Caco-2 (cell line): ENCODE measurements at regions not wholly inside any gene's neighbourhood (a gene's known extent, or its start where the extent isn't known, plus 50 kb on each side); places are given as distances from the start of the nearest gene placed in this dataset.

ENCODE experiments used
- BruUV-seq: library from RNA; stranded (reverse); fragments of 400-500 nt; replicated peaks from 2 replicates; lab custom pipeline; 2021; lab: Mats Ljungman, UMichigan
- CTCF ChIA-PET: fragments of 300-600 bp; sonication (Branson Sonifier 250); formaldehyde crosslinking; loops from one replicate; lab custom pipeline; 2022; ENCODE audit warnings: antibody characterized with exemption; lab: Charles Lee
- POLR2A ChIA-PET: fragments of 300-600 bp; sonication (Branson Sonifier 250); formaldehyde crosslinking; loops from one replicate; lab custom pipeline; 2022; ENCODE audit warnings: antibody characterized with exemption; lab: Charles Lee
- DNase-seq, 2 experiments: peaks; one replicate each; pipeline versions ENCODE4 v3.0.0 to v3.0.0-alpha.2; 2020 to 2022
- H3K27me3 ChIP-seq: replicated peaks from 2 replicates; pipeline ENCODE4 v1.6.0; 2011; ENCODE audit warnings: low read length; ENCODE audit not compliant: control insufficient read depth, insufficient read depth
- H3K36me3 ChIP-seq: 2 replicates; pipeline ENCODE4 v1.5.1; 2011; ENCODE audit warnings: low read length; ENCODE audit not compliant: control insufficient read depth, insufficient read depth
- H3K4me1 ChIP-seq: fragments of 250-450 bp; sonication (Bioruptor Pico); 2 replicates; pipeline ENCODE4 v1.5.1; 2020; ENCODE audit warnings: mild to moderate bottlenecking
- H3K4me3 ChIP-seq: 2 replicates; pipeline ENCODE4 v1.5.1; 2011; ENCODE audit warnings: low read depth, mild to moderate bottlenecking, control low read depth, low read length
- H3K9me3 ChIP-seq: fragments of 250-450 bp; sonication (Bioruptor Pico); 2 replicates; pipeline ENCODE4 v1.5.1; 2020; ENCODE audit warnings: mild to moderate bottlenecking, moderate library complexity
- H3K27ac Mint-ChIP-seq: one replicate; pipeline ENCODE4 v1.8.0; 2022; ENCODE audit warnings: mixed read lengths; ENCODE audit not compliant: unreplicated experiment
- H3K27me3 Mint-ChIP-seq: one replicate; pipeline ENCODE4 v1.8.0; 2022; ENCODE audit warnings: mixed read lengths; ENCODE audit not compliant: insufficient read depth, unreplicated experiment
- H3K36me3 Mint-ChIP-seq: one replicate; pipeline ENCODE4 v1.8.0; 2022; ENCODE audit warnings: mild to moderate bottlenecking, mixed read lengths; ENCODE audit not compliant: insufficient read depth, unreplicated experiment
- H3K4me1 Mint-ChIP-seq: one replicate; pipeline ENCODE4 v1.8.0; 2022; ENCODE audit warnings: low read depth, mixed read lengths; ENCODE audit not compliant: unreplicated experiment
- H3K4me3 Mint-ChIP-seq: one replicate; pipeline ENCODE4 v1.8.0; 2022; ENCODE audit warnings: mild to moderate bottlenecking, moderate library complexity, mixed read lengths; ENCODE audit not compliant: unreplicated experiment
- H3K9me3 Mint-ChIP-seq: one replicate; pipeline ENCODE4 v1.8.0; 2022; ENCODE audit warnings: mixed read lengths; ENCODE audit not compliant: unreplicated experiment
- intact Hi-C: fragments of 100-400 bp; cut with micrococcal nuclease; formaldehyde crosslinking; loops from one replicate; pipeline ENCODE4 v1.10.0; 2022; ENCODE audit not compliant: unreplicated experiment
- TF ChIP-seq, protein P1 (sequence below), 2 experiments: fragments of 200-600 bp in 1 of 2; IDR thresholded peaks; 1 replicate in 1 of 2; 2 replicates in 1 of 2; pipeline versions ENCODE4 v1.5.1 to v1.8.0; 2011 to 2022; ENCODE audit warnings: antibody characterized with exemption in 1 of 2, control low read depth in 1 of 2, inconsistent platforms in 1 of 2, low read depth in 1 of 2, low read length in 1 of 2, mild to moderate bottlenecking in 1 of 2, moderate library complexity in 1 of 2; ENCODE audit not compliant: insufficient read depth in 1 of 2, severe bottlenecking in 1 of 2, unreplicated experiment in 1 of 2

DNA sequence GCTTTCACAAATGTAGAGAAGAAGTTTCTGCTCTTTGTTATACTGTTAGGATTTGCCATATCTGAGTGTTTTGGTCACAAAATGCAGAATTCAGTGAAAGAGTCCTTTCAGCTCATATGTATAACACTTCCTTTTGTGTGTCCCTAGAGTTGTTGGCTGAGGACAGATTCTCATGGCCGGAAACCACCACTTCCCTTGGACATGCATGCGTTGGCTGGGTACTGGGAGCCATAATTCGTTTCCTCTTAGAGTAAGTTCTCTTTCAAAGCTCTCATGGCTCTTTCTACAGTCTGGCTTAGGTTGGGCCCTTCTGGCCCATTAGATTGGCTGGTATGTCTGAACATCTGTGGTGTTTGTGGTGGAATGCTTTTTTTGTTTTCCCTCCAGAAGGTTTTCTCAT lies 298.5 kb downstream of the DIPK2A start:
- Histone ChIP-seq H3K4me3 (no peak overlapping the region), H3K36me3 (no peaks in the 10 kb centered on the region), H3K9me3 (no peaks in the 10 kb centered on the region), H3K27me3 (no peaks in the 10 kb centered on the region), H3K4me1 (0 out of 2 replicates have a peak, but pooled peaks cover 3% of the 10 kb centered on the region)
- Mint-ChIP-seq H3K4me3 (no peak overlapping the region), H3K4me1 (no peaks in the 10 kb centered on the region), H3K9me3 (no peaks in the 10 kb centered on the region), H3K27ac (no peak overlapping the region), H3K36me3 (no peaks in the 10 kb centered on the region), H3K27me3 (no peaks in the 10 kb centered on the region)
- no peak for DNase-seq
- CTCF ChIA-PET = no interaction called here
- TF ChIP-seq, protein P1, sequence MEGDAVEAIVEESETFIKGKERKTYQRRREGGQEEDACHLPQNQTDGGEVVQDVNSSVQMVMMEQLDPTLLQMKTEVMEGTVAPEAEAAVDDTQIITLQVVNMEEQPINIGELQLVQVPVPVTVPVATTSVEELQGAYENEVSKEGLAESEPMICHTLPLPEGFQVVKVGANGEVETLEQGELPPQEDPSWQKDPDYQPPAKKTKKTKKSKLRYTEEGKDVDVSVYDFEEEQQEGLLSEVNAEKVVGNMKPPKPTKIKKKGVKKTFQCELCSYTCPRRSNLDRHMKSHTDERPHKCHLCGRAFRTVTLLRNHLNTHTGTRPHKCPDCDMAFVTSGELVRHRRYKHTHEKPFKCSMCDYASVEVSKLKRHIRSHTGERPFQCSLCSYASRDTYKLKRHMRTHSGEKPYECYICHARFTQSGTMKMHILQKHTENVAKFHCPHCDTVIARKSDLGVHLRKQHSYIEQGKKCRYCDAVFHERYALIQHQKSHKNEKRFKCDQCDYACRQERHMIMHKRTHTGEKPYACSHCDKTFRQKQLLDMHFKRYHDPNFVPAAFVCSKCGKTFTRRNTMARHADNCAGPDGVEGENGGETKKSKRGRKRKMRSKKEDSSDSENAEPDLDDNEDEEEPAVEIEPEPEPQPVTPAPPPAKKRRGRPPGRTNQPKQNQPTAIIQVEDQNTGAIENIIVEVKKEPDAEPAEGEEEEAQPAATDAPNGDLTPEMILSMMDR (IDR thresholded peaks at IDR 0.05; ENCODE audit: insufficient read depth in 1 of 2, low read depth in 1 of 2, low read length in 1 of 2, severe bottlenecking in 1 of 2, unreplicated experiment in 1 of 2) = no peak
- no TSS peak for BruUV-seq
- intact Hi-C loops = no loop called here
- POLR2A ChIA-PET = no interaction called here

DNA sequence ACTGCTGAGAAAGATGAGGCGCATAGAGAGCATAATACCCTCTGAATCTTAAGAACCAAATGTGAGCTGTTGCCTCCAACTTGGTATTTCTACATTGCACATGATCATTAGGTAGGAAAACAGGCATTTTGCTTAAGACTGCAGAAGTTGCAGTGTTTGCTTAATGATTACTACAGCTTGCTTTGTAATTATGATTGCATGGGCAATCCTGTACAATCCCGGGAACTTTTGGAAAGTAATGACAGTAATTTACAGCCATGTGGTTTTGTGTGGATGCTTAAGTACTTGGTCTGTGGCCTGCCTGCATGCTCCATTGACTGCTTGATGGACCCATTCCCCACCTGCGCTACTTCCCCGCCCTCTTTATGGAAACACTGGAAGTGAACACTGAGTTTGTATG lies 301.1 kb downstream of the DIPK2A start:
- Mint-ChIP-seq H3K4me3 (no peak overlapping the region), H3K9me3 (no peaks in the 10 kb centered on the region), H3K4me1 (no peaks in the 10 kb centered on the region), H3K27ac (no peak overlapping the region), H3K27me3 (no peaks in the 10 kb centered on the region), H3K36me3 (no peaks in the 10 kb centered on the region)
- POLR2A ChIA-PET = no interaction called here
- TF ChIP-seq, protein P1 (IDR thresholded peaks at IDR 0.05; ENCODE audit: insufficient read depth in 1 of 2, low read depth in 1 of 2, low read length in 1 of 2, severe bottlenecking in 1 of 2, unreplicated experiment in 1 of 2) = no peak
- no peak for DNase-seq
- CTCF ChIA-PET = no interaction called here
- H3K9me3 ChIP-seq = no peaks in the 10 kb centered on the region
- intact Hi-C loops = no loop called here
- BruUV-seq = no TSS peak
- no peak overlapping the region for H3K4me3 ChIP-seq
- 0 out of 2 replicates have a peak, but pooled peaks cover 3% of the 10 kb centered on the region for H3K4me1 ChIP-seq
- H3K36me3 ChIP-seq = no peaks in the 10 kb centered on the region
- H3K27me3 ChIP-seq = no peaks in the 10 kb centered on the region

DNA sequence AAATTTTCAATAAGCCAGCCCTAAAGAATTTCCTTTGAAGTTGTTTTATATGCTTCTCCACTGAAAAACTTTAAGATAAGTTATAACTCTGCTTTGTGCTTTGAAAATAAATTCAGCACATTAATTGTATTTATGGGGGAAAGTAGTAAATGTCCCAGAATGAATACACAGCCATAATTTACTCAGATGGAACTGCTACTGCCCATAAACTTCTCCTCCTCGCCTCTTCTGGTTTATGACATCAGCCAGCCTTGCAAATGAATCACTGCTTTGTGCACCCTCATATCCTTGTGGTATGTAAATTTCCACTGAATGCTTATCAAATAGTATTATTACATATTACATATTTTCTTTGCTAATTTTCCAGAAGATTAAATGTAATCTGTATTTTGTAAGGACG lies 302.0 kb downstream of the DIPK2A start:
- Mint-ChIP-seq H3K27ac (no peak overlapping the region), H3K36me3 (no peaks in the 10 kb centered on the region), H3K4me1 (no peaks in the 10 kb centered on the region), H3K9me3 (no peaks in the 10 kb centered on the region), H3K4me3 (no peak overlapping the region), H3K27me3 (no peaks in the 10 kb centered on the region)
- TF ChIP-seq, protein P1 (IDR thresholded peaks at IDR 0.05; ENCODE audit: insufficient read depth in 1 of 2, low read depth in 1 of 2, low read length in 1 of 2, severe bottlenecking in 1 of 2, unreplicated experiment in 1 of 2) = no peak
- ChIA-PET POLR2A (no interaction called here), CTCF (no interaction called here)
- no peak for DNase-seq
- H3K4me3 ChIP-seq = no peak overlapping the region
- intact Hi-C loops = no loop called here
- no peaks in the 10 kb centered on the region for H3K27me3 ChIP-seq
- no TSS peak for BruUV-seq
- H3K9me3 ChIP-seq = no peaks in the 10 kb centered on the region
- no peaks in the 10 kb centered on the region for H3K36me3 ChIP-seq
- H3K4me1 ChIP-seq = 0 out of 2 replicates have a peak, but pooled peaks cover 3% of the 10 kb centered on the region
